ENCODE measurements at regions not wholly inside any gene's neighbourhood (a gene's known extent, or its start where the extent isn't known, plus 50 kb on each side); places are given as distances from the start of the nearest gene placed in this dataset.
"Not testable (repeated sequence)": the region's sequence is repeated elsewhere in the genome, so short reads cannot be mapped to it uniquely, and the experiment has no call there.

DNA sequence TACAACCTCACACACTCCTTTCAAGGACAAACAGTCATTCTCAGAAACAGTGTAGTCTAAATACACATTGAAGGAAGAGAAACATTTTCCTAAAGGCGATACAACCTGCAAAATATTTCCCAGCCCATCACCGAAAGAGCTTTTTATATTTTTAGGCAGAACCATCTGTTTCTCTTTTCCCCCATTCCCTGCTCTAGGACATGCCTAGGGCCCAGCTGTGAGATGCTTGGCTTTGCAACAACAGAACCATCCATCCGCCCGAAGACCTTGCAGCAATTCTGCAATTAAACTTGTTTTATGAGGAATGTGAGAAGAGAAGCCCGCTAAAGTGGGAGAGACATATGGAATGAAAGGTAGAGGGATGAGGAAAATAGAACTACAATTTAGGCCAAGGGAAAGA is 105.6 kb upstream of the RFX8 start:
- WGBS (ENCODE audit: insufficient coverage), result no CpG with 5 or more reads among the region's 5 CpGs
- H3K27me3 ChIP-seq (ENCODE audit: control insufficient read depth, insufficient read depth, low read length), result no peaks in the 10 kb centered on the region
- H3K27ac ChIP-seq (ENCODE audit: low read depth, low read length), result no peak overlapping the region
- no peaks in the 10 kb centered on the region for H3K4me1 ChIP-seq (ENCODE audit: control insufficient read depth, insufficient read depth, low read length)
- no peaks in the 10 kb centered on the region for H3K9me3 ChIP-seq (ENCODE audit: control insufficient read depth, insufficient read depth, low read length)
- no peak overlapping the region for H3K4me3 ChIP-seq (ENCODE audit: low read depth, low read length)
- H3K36me3 ChIP-seq (ENCODE audit: control insufficient read depth, insufficient read depth, low read length), result no peaks in the 10 kb centered on the region
- DNase-seq (ENCODE audit: low read depth in 4 of 6, low spot score in 6 of 6), result peak in 1 of 6 donors; percentile 10

DNA sequence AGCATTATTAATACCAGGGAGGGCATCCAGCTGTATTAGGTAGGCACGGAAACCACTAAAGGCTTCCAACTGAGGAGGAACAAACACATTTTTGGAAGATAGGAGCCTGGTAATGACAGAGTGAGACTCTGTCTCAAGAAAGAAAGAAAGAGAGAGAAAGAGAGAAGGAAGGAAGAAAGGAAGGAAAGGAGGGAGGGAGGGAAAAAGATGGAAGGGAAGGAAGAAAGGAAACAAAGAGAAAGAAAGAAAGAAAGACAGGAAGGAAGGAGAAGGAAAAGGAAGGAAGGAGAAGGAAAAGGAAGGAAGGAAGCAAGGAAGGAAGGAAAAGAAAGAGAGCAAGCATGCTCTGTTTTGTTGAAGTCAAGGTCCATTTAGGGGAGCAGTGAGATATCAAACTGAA is 103.8 kb upstream of the RFX8 start:
- no peaks in the 10 kb centered on the region for H3K9me3 ChIP-seq (ENCODE audit: control insufficient read depth, insufficient read depth, low read length)
- no peak for DNase-seq (ENCODE audit: low read depth in 4 of 6, low spot score in 6 of 6)
- no peaks in the 10 kb centered on the region for H3K4me1 ChIP-seq (ENCODE audit: control insufficient read depth, insufficient read depth, low read length)
- no peak overlapping the region for H3K4me3 ChIP-seq (ENCODE audit: low read depth, low read length)
- H3K36me3 ChIP-seq (ENCODE audit: control insufficient read depth, insufficient read depth, low read length), result no peaks in the 10 kb centered on the region
- 83% methylated on average over 1 of the region's 1 CpG for WGBS (ENCODE audit: insufficient coverage)
- no peak overlapping the region for H3K27ac ChIP-seq (ENCODE audit: low read depth, low read length)
- H3K27me3 ChIP-seq (ENCODE audit: control insufficient read depth, insufficient read depth, low read length), result no peaks in the 10 kb centered on the region

DNA sequence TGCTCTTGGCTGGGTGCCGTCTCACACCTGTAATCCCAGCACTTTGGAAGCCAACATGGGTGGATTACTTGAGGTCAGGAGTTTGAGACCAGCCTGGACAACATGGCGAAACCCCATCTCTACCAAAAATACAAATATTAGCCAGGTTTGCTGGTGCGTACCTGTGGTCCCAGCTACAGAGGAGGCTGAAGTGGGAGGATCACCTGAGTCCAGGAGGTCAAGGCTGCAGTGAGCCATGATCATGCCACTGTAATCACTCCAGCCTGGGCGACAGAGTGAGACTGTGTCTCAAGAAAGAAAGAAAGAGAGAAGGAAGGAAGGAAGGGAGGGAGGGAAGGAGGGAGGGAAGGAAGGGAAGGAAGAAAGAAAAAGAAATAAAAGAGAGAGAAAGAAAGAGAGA is 103.2 kb upstream of the RFX8 start:
- not testable (repeated sequence) for DNase-seq (ENCODE audit: low read depth in 4 of 6, low spot score in 6 of 6); H3K4me3 ChIP-seq (ENCODE audit: low read depth, low read length); H3K4me1 ChIP-seq (ENCODE audit: control insufficient read depth, insufficient read depth, low read length); H3K27me3 ChIP-seq (ENCODE audit: control insufficient read depth, insufficient read depth, low read length); H3K27ac ChIP-seq (ENCODE audit: low read depth, low read length); H3K36me3 ChIP-seq (ENCODE audit: control insufficient read depth, insufficient read depth, low read length); H3K9me3 ChIP-seq (ENCODE audit: control insufficient read depth, insufficient read depth, low read length)
- WGBS (ENCODE audit: insufficient coverage), result 89% methylated on average over 3 of the region's 4 CpGs

DNA sequence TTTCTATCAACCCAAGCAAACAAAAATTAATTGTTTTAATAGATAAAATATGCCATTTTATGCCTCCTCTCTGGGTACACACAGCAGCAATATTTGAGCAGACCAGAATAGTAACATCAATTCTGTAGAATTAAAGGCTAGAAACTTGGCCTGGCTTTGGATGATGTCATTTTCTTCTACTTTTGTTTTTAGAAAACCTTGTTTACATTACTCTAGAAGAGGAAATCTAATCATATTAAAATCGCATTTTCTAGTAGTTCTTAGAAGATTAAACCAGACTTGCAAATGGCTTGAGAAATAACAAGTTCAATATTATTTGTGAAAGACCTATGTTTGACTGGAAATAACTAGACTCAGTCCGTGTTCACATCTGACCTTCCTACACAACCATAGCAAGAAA is 102.3 kb upstream of the RFX8 start:
- Histone ChIP-seq H3K27ac (ENCODE audit: low read depth, low read length) (no peak overlapping the region), H3K4me3 (ENCODE audit: low read depth, low read length) (no peak overlapping the region), H3K9me3 (ENCODE audit: control insufficient read depth, insufficient read depth, low read length) (no peaks in the 10 kb centered on the region), H3K4me1 (ENCODE audit: control insufficient read depth, insufficient read depth, low read length) (no peaks in the 10 kb centered on the region), H3K36me3 (ENCODE audit: control insufficient read depth, insufficient read depth, low read length) (no peaks in the 10 kb centered on the region), H3K27me3 (ENCODE audit: control insufficient read depth, insufficient read depth, low read length) (no peaks in the 10 kb centered on the region)
- WGBS (ENCODE audit: insufficient coverage), result no CpG with 5 or more reads among the region's 2 CpGs
- no peak for DNase-seq (ENCODE audit: low read depth in 4 of 6, low spot score in 6 of 6)

DNA sequence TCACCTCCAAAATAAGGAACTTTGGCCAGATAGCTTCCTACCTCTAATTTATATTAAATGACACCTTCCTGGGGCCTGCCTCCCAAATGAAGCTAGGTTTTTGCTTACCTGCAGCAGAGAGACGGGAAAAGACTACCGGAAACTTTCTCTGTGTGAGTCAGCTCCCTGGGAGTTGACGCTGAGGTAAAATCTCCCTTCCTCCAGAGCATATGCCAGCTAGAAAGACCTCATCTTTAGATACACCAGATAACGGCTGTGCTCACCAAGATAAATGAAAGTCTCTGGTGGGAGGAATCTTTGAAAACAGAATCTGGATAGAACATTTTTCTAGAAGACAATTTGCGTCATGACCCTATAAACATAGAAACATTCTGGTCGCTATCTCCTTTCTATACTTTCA is 99.7 kb upstream of the RFX8 start:
- H3K4me1 ChIP-seq (ENCODE audit: control insufficient read depth, insufficient read depth, low read length), result no peaks in the 10 kb centered on the region
- WGBS (ENCODE audit: insufficient coverage), result 67% methylated on average over 1 of the region's 6 CpGs
- no peaks in the 10 kb centered on the region for H3K27me3 ChIP-seq (ENCODE audit: control insufficient read depth, insufficient read depth, low read length)
- no peaks in the 10 kb centered on the region for H3K9me3 ChIP-seq (ENCODE audit: control insufficient read depth, insufficient read depth, low read length)
- H3K36me3 ChIP-seq (ENCODE audit: control insufficient read depth, insufficient read depth, low read length), result no peaks in the 10 kb centered on the region
- H3K27ac ChIP-seq (ENCODE audit: low read depth, low read length), result no peak overlapping the region
- no peak overlapping the region for H3K4me3 ChIP-seq (ENCODE audit: low read depth, low read length)
- DNase-seq (ENCODE audit: low read depth in 4 of 6, low spot score in 6 of 6), result no peak

DNA sequence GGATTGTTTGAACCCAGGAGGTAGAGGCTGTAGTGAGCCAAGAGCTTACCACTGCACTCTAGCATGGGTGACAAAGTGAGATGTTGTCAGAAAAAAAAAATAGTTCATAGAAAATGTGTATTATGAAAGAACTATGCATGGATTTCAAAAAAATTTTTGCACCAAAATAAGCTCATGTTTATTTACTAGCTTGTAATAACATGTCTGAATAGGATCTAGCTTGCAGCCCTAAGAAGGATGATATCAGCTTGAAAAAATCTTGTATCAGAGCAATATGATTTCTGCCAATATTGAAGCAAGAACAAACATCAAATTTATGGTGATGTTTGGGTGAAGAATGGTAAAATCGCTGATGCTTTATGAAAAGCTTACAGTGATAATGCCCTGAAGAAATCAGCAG is 97.0 kb upstream of the RFX8 start:
- DNase-seq (ENCODE audit: low read depth in 4 of 6, low spot score in 6 of 6), result no peak

DNA sequence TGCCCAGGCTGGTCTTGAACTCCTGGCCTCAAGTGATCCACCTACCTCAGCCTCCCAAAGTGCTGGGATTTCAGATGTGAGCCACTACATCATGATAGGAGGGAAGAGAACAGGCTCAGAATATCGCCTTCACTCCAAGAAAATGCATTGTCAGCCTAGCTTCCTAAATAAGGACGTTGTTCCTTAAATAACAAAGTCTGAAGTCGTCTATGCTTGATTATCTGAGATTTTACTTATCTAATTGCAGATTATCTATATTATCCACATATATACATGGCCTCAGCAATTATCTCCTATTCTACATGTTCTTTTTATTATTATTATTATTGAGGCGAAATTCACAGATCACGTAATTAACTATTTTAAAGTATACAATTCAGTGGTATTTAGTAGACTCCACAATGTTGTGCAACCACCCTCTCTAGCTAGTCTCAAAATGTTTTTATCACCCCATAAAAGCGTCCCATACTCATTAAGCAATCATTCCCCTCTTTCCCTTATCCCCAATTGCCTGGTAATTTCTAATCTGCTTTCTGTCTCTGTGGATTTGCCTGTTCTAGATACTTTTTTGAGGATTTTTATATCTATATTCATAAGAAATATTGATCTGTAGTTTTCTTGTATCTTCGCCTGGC is 95.1 kb upstream of the RFX8 start:
- no peaks in the 10 kb centered on the region for H3K36me3 ChIP-seq (ENCODE audit: control insufficient read depth, insufficient read depth, low read length)
- H3K4me3 ChIP-seq (ENCODE audit: low read depth, low read length), result no peak overlapping the region
- H3K27ac ChIP-seq (ENCODE audit: low read depth, low read length), result no peak overlapping the region
- H3K27me3 ChIP-seq (ENCODE audit: control insufficient read depth, insufficient read depth, low read length), result no peaks in the 10 kb centered on the region
- no peaks in the 10 kb centered on the region for H3K4me1 ChIP-seq (ENCODE audit: control insufficient read depth, insufficient read depth, low read length)
- H3K9me3 ChIP-seq (ENCODE audit: control insufficient read depth, insufficient read depth, low read length), result no peaks in the 10 kb centered on the region
- no peak for DNase-seq (ENCODE audit: low read depth in 4 of 6, low spot score in 6 of 6)
- WGBS (ENCODE audit: insufficient coverage), result 67% methylated on average over 1 of the region's 7 CpGs

More for the DNA sequence above, 97.0 kb upstream of the RFX8 start:
- Histone ChIP-seq H3K27me3 (ENCODE audit: control insufficient read depth, insufficient read depth, low read length) (no peaks in the 10 kb centered on the region), H3K9me3 (ENCODE audit: control insufficient read depth, insufficient read depth, low read length) (no peaks in the 10 kb centered on the region), H3K36me3 (ENCODE audit: control insufficient read depth, insufficient read depth, low read length) (no peaks in the 10 kb centered on the region), H3K4me1 (ENCODE audit: control insufficient read depth, insufficient read depth, low read length) (no peaks in the 10 kb centered on the region), H3K27ac (ENCODE audit: low read depth, low read length) (no peak overlapping the region), H3K4me3 (ENCODE audit: low read depth, low read length) (no peak overlapping the region)
- no CpG with 5 or more reads among the region's 1 CpG for WGBS (ENCODE audit: insufficient coverage)

DNA sequence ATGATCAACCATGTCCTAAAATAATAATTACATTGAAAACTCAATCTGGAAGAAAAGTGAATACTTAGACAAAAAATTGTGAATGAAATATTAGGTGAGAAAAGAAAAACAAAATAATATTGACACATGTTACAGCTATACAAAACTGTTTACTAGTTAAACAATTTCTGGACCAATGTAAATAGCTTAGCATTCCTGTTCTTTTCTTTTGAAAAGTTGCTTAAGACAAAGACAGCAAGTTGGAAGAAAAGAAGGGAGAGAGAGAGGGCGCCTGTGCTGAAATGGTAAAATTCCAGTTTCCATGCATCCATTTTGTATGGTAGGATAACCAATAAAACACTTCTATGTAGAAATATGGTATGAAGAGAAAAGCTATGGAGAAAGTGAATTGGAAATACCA is 94.1 kb upstream of the RFX8 start:
- no peaks in the 10 kb centered on the region for H3K9me3 ChIP-seq (ENCODE audit: control insufficient read depth, insufficient read depth, low read length)
- H3K36me3 ChIP-seq (ENCODE audit: control insufficient read depth, insufficient read depth, low read length), result no peaks in the 10 kb centered on the region
- H3K4me3 ChIP-seq (ENCODE audit: low read depth, low read length), result no peak overlapping the region
- no peaks in the 10 kb centered on the region for H3K4me1 ChIP-seq (ENCODE audit: control insufficient read depth, insufficient read depth, low read length)
- no peaks in the 10 kb centered on the region for H3K27me3 ChIP-seq (ENCODE audit: control insufficient read depth, insufficient read depth, low read length)
- H3K27ac ChIP-seq (ENCODE audit: low read depth, low read length), result no peak overlapping the region
- no CpG with 5 or more reads among the region's 1 CpG for WGBS (ENCODE audit: insufficient coverage)
- DNase-seq (ENCODE audit: low read depth in 4 of 6, low spot score in 6 of 6), result no peak

DNA sequence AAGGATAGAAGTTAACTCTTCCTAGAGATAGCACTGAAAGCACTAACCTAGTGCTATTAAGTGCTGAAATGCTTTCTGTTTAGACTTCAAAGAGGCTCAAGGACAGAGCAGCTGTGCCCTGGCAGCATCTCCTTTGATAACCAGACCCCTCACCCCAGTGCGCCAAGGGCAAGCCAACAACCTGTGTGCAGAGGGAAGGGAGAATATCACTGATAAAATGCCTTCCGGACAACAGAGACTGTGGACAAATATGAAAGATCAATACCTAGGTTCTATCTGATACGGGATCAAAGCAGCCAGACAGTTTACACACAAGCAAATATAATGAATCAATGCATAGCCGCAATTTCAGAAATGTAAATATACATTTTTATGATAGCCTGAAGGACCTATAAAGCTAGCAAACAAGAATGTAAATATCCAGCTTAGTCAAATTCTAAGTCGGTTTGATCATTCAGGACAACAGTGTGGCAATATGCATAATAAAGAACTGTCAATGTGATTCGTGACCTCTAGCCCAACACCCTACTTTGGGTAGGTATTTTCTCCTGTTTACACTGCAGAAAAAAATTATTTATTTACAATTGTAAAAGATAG is 91.8 kb upstream of the RFX8 start:
- H3K9me3 ChIP-seq (ENCODE audit: control insufficient read depth, insufficient read depth, low read length), result no peaks in the 10 kb centered on the region
- H3K36me3 ChIP-seq (ENCODE audit: control insufficient read depth, insufficient read depth, low read length), result no peaks in the 10 kb centered on the region
- no peaks in the 10 kb centered on the region for H3K4me1 ChIP-seq (ENCODE audit: control insufficient read depth, insufficient read depth, low read length)
- no peak overlapping the region for H3K27ac ChIP-seq (ENCODE audit: low read depth, low read length)
- no peak overlapping the region for H3K4me3 ChIP-seq (ENCODE audit: low read depth, low read length)
- H3K27me3 ChIP-seq (ENCODE audit: control insufficient read depth, insufficient read depth, low read length), result no peaks in the 10 kb centered on the region
- no CpG with 5 or more reads among the region's 6 CpGs for WGBS (ENCODE audit: insufficient coverage)
- no peak for DNase-seq (ENCODE audit: low read depth in 4 of 6, low spot score in 6 of 6)

DNA sequence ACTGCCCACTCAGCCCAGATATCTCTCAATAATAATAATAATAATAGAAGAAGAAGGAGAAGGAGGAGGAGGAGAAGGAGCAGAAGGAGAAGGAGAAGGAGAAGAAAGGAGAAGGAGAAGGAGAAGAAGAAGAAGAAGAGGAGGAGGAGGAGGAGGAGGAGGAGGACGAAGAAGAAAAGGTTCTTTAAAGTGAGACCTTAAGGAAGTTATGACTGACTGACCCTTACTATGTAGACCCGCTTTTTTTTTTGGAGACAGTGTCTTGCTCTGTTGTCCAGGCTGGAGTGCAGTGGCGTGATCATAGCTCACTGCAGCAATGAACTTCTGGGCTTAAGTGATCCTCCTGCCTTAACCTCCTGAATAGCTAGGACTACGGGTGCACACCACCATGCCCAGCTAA is 88.9 kb upstream of the RFX8 start:
- Histone ChIP-seq H3K4me3 (ENCODE audit: low read depth, low read length) (no peak overlapping the region), H3K27ac (ENCODE audit: low read depth, low read length) (no peak overlapping the region), H3K27me3 (ENCODE audit: control insufficient read depth, insufficient read depth, low read length) (no peaks in the 10 kb centered on the region), H3K9me3 (ENCODE audit: control insufficient read depth, insufficient read depth, low read length) (no peaks in the 10 kb centered on the region), H3K4me1 (ENCODE audit: control insufficient read depth, insufficient read depth, low read length) (no peaks in the 10 kb centered on the region), H3K36me3 (ENCODE audit: control insufficient read depth, insufficient read depth, low read length) (no peaks in the 10 kb centered on the region)
- no peak for DNase-seq (ENCODE audit: low read depth in 4 of 6, low spot score in 6 of 6)
- 98% methylated on average over 3 of the region's 4 CpGs for WGBS (ENCODE audit: insufficient coverage)
